ENCODE measurements at regions not wholly inside any gene's neighbourhood (a gene's known extent, or its start where the extent isn't known, plus 50 kb on each side); places are given as distances from the start of the nearest gene placed in this dataset.

GRCh38 chr13:70723732-70724131 is 615.5 kb upstream of the KLHL1 start:
- Histone ChIP-seq H3K27ac (no peak overlapping the region), H3K4me3 (no peak overlapping the region)
- no peak for DNase-seq (ENCODE audit: low spot score)
- no peak for TF ChIP-seq CTCF (IDR thresholded peaks at IDR 0.05)

GRCh38 chr13:70720386-70720785 is 612.1 kb upstream of the KLHL1 start:
- DNase-seq (ENCODE audit: low spot score), result no peak
- TF ChIP-seq CTCF (IDR thresholded peaks at IDR 0.05), result no peak
- Histone ChIP-seq H3K4me3 (no peak overlapping the region), H3K27ac (no peak overlapping the region)

GRCh38 chr13:70714993-70715392 is 606.7 kb upstream of the KLHL1 start:
- no peak for TF ChIP-seq CTCF (IDR thresholded peaks at IDR 0.05)
- Histone ChIP-seq H3K27ac (no peak overlapping the region), H3K4me3 (no peak overlapping the region)
- DNase-seq (ENCODE audit: low spot score), result no peak

GRCh38 chr13:70708775-70709174 is 600.5 kb upstream of the KLHL1 start:
- TF ChIP-seq CTCF (IDR thresholded peaks at IDR 0.05), result no peak
- H3K27ac ChIP-seq, result no peak overlapping the region
- no peak overlapping the region for H3K4me3 ChIP-seq
- DNase-seq (ENCODE audit: low spot score), result no peak

- no peak overlapping the region for H3K4me3 ChIP-seq
- no peak for TF ChIP-seq CTCF (IDR thresholded peaks at IDR 0.05)
- no peak for DNase-seq (ENCODE audit: low spot score)
- H3K27ac ChIP-seq, result no peak overlapping the region
These were observed 595.5 kb upstream of the KLHL1 start for GRCh38 chr13:70703755-70704154.

- no peak for TF ChIP-seq CTCF (IDR thresholded peaks at IDR 0.05)
- no peak for DNase-seq (ENCODE audit: low spot score)
- Histone ChIP-seq H3K27ac (no peak overlapping the region), H3K4me3 (no peak overlapping the region)
These were observed 586.9 kb upstream of the KLHL1 start for GRCh38 chr13:70694996-70695715.

GRCh38 chr13:70668983-70669382 is 560.7 kb upstream of the KLHL1 start:
- DNase-seq (ENCODE audit: low spot score), result no peak
- Histone ChIP-seq H3K27ac (no peak overlapping the region), H3K4me3 (no peak overlapping the region)
- TF ChIP-seq CTCF (IDR thresholded peaks at IDR 0.05), result no peak

Data from coronary artery (tissue), 2 donors.